Keratinocyte (primary cell): ENCODE measurements at regions not wholly inside any gene's neighbourhood (a gene's known extent, or its start where the extent isn't known, plus 50 kb on each side); places are given as distances from the start of the nearest gene placed in this dataset.

Experiments used
- DNase-seq: peaks from one replicate; pipeline ENCODE4 v3.0.0-alpha.2; 2011; ENCODE audit warnings: low read depth, missing footprints, low spot score
- FAIRE-seq: peaks from 2 replicates; lab custom pipeline; 2011; peaks lifted over from hg19 to GRCh38; lab: Jason Lieb, UNC
- H2AFZ ChIP-seq: 2 replicates; pipeline ENCODE4 v1.6.0; 2012; ENCODE audit warnings: low read length, control low read depth, inconsistent platforms; ENCODE audit not compliant: control insufficient read depth
- H3K27ac ChIP-seq: 2 replicates; pipeline ENCODE4 v1.5.1; 2011; ENCODE audit warnings: low read length; ENCODE audit not compliant: control insufficient read depth, insufficient read depth
- H3K27me3 ChIP-seq: 3 replicates; pipeline ENCODE4 v1.6.0; 2011; ENCODE audit warnings: low read length; ENCODE audit not compliant: control insufficient read depth, insufficient read depth; ENCODE audit errors: extremely low read depth
- H3K36me3 ChIP-seq, 2 experiments: 2 replicates in 1 of 2; 3 replicates in 1 of 2; pipeline ENCODE4 v1.5.1; 2011; ENCODE audit warnings: low read length in 2 of 2, mild to moderate bottlenecking in 1 of 2; ENCODE audit not compliant: control insufficient read depth in 2 of 2, insufficient read depth in 2 of 2; ENCODE audit errors: extremely low read depth in 1 of 2
- H3K4me1 ChIP-seq: 3 replicates; pipeline ENCODE4 v1.5.1; 2011; ENCODE audit warnings: low read length; ENCODE audit not compliant: control insufficient read depth, insufficient read depth; ENCODE audit errors: extremely low read depth
- H3K4me2 ChIP-seq: 3 replicates; pipeline ENCODE4 v1.6.0; 2011; ENCODE audit warnings: low read depth, low read length; ENCODE audit not compliant: control insufficient read depth, insufficient read depth; ENCODE audit errors: extremely low read depth
- H3K4me3 ChIP-seq, 3 experiments: fragments of 200-600 bp in 1 of 3; sonication (generic) in 1 of 3; 2 replicates in 2 of 3; 3 replicates in 1 of 3; pipeline ENCODE4 v1.5.1; 2011 to 2016; ENCODE audit warnings: low read length in 3 of 3, mild to moderate bottlenecking in 3 of 3, control low read depth in 2 of 3, inconsistent platforms in 1 of 3, low read depth in 1 of 3, mixed read lengths in 1 of 3, mixed run types in 1 of 3, moderate library complexity in 1 of 3; ENCODE audit not compliant: control insufficient read depth in 2 of 3, insufficient read depth in 2 of 3; ENCODE audit errors: extremely low read depth in 1 of 3
- H3K79me2 ChIP-seq: 2 replicates; pipeline ENCODE4 v1.6.0; 2012; ENCODE audit warnings: low read length; ENCODE audit not compliant: control insufficient read depth, insufficient read depth
- H3K9ac ChIP-seq: 3 replicates; pipeline ENCODE4 v1.6.0; 2011; ENCODE audit warnings: low read length; ENCODE audit not compliant: control insufficient read depth, insufficient read depth; ENCODE audit errors: extremely low read depth
- H3K9me1 ChIP-seq: 3 replicates; pipeline ENCODE4 v1.6.0; 2011; ENCODE audit warnings: low read length; ENCODE audit not compliant: control insufficient read depth, insufficient read depth; ENCODE audit errors: extremely low read depth
- H3K9me3 ChIP-seq: 2 replicates; pipeline ENCODE4 v1.5.1; 2012; ENCODE audit warnings: low read depth, low read length; ENCODE audit not compliant: control insufficient read depth
- H4K20me1 ChIP-seq: 3 replicates; pipeline ENCODE4 v1.6.0; 2011; ENCODE audit warnings: low read length; ENCODE audit not compliant: control insufficient read depth, insufficient read depth; ENCODE audit errors: extremely low read depth
- EZH2 ChIP-seq: IDR thresholded peaks from one replicate; pipeline ENCODE4 v1.6.1; 2012; ENCODE audit warnings: inconsistent platforms, mild to moderate bottlenecking, low read length, moderate library complexity
- dilution Hi-C: fragments of 300-500 bp; cut with MboI; formaldehyde crosslinking; loops from one replicate; pipeline ENCODE4 v1.7.0; 2020; ENCODE audit warnings: low sequenced_read_pairs; ENCODE audit not compliant: extremely low pct_ligation_motif_present
- TF ChIP-seq, protein P1 (sequence below), 3 experiments: IDR thresholded peaks in 1 of 3; conservative IDR thresholded peaks in 1 of 3; optimal IDR thresholded peaks in 1 of 3; 2 replicates in 2 of 3; 3 replicates in 1 of 3; pipeline versions ENCODE3 to v1.5.1; 2011; ENCODE audit warnings: low read length in 3 of 3, mild to moderate bottlenecking in 3 of 3, moderate library complexity in 2 of 3, control low read depth in 1 of 3, inconsistent platforms in 1 of 3; ENCODE audit not compliant: insufficient read depth in 2 of 3; ENCODE audit errors: extremely low read depth in 1 of 3

DNA sequence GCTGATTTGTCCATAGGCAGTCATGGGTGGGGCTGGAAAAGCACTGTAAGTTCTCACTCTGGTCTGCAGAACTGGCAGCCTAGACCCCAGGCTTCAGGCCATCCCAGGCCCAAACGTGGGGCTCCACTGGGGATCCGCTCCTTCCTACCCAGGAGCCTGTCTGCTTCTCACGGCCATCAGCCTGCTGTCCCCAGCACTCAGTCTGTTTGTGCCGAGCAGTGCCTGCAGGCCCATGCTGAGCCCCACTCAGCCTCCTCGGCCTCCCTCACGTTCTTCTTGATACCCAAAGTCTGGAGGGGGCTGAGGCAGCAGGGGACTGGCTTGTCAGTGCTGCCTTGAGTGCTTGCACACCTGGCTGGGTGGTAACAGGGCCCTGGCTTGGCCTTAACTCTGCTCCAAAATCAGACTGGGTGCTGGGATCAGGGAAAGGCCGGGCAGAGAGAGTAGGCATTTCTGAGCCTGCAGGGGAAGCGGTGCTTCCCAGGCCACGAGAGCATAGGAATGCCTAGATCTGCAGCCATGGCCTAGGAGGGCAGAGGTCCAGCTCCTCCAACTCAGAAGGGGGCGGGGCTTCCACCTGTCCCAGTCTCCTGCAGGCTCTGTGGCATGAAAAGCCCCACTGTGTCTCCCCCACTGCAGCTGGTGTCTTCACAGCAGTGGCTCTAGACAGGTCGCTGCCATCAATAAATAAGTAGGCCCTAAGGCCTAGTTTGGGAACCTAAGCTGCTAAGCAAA, 772.4 kb upstream of the FBXO33 start:
- H3K4me2 ChIP-seq: no peak overlapping the region
- H3K9ac ChIP-seq: no peak overlapping the region
- DNase-seq: no peak
- no peak for FAIRE-seq
- H2AFZ ChIP-seq: no peak overlapping the region
- TF ChIP-seq, protein P1, sequence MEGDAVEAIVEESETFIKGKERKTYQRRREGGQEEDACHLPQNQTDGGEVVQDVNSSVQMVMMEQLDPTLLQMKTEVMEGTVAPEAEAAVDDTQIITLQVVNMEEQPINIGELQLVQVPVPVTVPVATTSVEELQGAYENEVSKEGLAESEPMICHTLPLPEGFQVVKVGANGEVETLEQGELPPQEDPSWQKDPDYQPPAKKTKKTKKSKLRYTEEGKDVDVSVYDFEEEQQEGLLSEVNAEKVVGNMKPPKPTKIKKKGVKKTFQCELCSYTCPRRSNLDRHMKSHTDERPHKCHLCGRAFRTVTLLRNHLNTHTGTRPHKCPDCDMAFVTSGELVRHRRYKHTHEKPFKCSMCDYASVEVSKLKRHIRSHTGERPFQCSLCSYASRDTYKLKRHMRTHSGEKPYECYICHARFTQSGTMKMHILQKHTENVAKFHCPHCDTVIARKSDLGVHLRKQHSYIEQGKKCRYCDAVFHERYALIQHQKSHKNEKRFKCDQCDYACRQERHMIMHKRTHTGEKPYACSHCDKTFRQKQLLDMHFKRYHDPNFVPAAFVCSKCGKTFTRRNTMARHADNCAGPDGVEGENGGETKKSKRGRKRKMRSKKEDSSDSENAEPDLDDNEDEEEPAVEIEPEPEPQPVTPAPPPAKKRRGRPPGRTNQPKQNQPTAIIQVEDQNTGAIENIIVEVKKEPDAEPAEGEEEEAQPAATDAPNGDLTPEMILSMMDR (optimal IDR thresholded peaks at IDR 0.05 in 1 of 3, IDR thresholded peaks at IDR 0.05 in 1 of 3, conservative IDR thresholded peaks at IDR 0.05 in 1 of 3; ENCODE audit: extremely low read depth in 1 of 3, insufficient read depth in 2 of 3, low read length in 3 of 3): no peak
- TF ChIP-seq EZH2: no peak
- H3K9me1 ChIP-seq: no peaks in the 10 kb centered on the region
- H3K36me3 ChIP-seq: no peaks in the 10 kb centered on the region
- H4K20me1 ChIP-seq: no peaks in the 10 kb centered on the region
- H3K4me3 ChIP-seq: no peak overlapping the region
- H3K27me3 ChIP-seq: no peaks in the 10 kb centered on the region
- H3K79me2 ChIP-seq: no peaks in the 10 kb centered on the region
- no peaks in the 10 kb centered on the region for H3K4me1 ChIP-seq
- H3K27ac ChIP-seq: no peak overlapping the region
- peaks cover 11% of the 10 kb centered on the region for H3K9me3 ChIP-seq
- dilution Hi-C loops: no loop called here

DNA sequence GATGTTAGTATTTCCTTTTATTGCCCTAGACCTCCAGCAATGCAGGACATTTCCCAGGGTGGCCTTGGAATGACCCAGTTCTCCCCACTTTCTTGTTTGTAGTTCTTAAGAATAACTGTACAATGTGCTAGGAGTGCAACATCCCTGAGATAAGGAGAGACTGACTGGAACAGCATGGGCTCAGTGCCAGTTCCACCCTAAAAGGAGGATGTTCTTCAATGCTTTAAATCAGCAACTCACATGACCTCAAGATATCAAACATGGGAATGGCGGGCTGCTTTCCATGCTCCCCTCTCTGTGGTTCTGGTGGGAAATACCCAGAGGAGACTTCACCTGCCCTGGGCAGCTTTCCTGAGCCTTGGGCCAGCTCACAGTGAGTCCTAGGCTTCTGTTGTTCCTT, 766.9 kb upstream of the FBXO33 start:
- no peak overlapping the region for H3K4me3 ChIP-seq
- DNase-seq (no peak), FAIRE-seq (no peak)
- dilution Hi-C loops: no loop called here
- no peaks in the 10 kb centered on the region for H3K4me1 ChIP-seq
- peaks cover 8% of the 10 kb centered on the region for H3K9me3 ChIP-seq
- no peak overlapping the region for H2AFZ ChIP-seq
- no peak overlapping the region for H3K4me2 ChIP-seq
- H4K20me1 ChIP-seq: no peaks in the 10 kb centered on the region
- H3K27ac ChIP-seq: no peak overlapping the region
- H3K9me1 ChIP-seq: no peaks in the 10 kb centered on the region
- no peaks in the 10 kb centered on the region for H3K36me3 ChIP-seq
- H3K79me2 ChIP-seq: no peaks in the 10 kb centered on the region
- no peaks in the 10 kb centered on the region for H3K27me3 ChIP-seq
- TF ChIP-seq, protein P1 (optimal IDR thresholded peaks at IDR 0.05 in 1 of 3, IDR thresholded peaks at IDR 0.05 in 1 of 3, conservative IDR thresholded peaks at IDR 0.05 in 1 of 3; ENCODE audit: extremely low read depth in 1 of 3, insufficient read depth in 2 of 3, low read length in 3 of 3): no peak
- TF ChIP-seq EZH2: no peak
- H3K9ac ChIP-seq: no peak overlapping the region
